IMR-90 (cell line): ENCODE measurements at regions not wholly inside any gene's neighbourhood (a gene's known extent, or its start where the extent isn't known, plus 50 kb on each side); places are given as distances from the start of the nearest gene placed in this dataset.

ENCODE experiments used
- ATAC-seq: fragments of 200-7000 bp; cut with Tn5 transposase; 2 replicates; pipeline ENCODE4 v1.9.1; 2020; ENCODE audit warnings: low read depth, mild to moderate bottlenecking, moderate library complexity
- BruUV-seq: library from RNA; stranded (reverse); fragments of 400-500 nt; replicated peaks from 2 replicates; lab custom pipeline; 2021; lab: Mats Ljungman, UMichigan
- CTCF ChIA-PET: fragments of 300-600 bp; formaldehyde crosslinking; extraction: SDS; loops from one replicate; lab custom pipeline; 2021; ENCODE audit warnings: antibody characterized with exemption; lab: Yijun Ruan, JAX
- POLR2A ChIA-PET: fragments of 300-600 bp; sonication (Branson Sonifier 250); formaldehyde crosslinking; loops from one replicate; lab custom pipeline; 2022; ENCODE audit warnings: antibody characterized with exemption; ENCODE audit not compliant: unreplicated experiment; lab: Charles Lee
- DNase-seq: peaks from one replicate; pipeline ENCODE4 v3.0.0; 2013
- H2AFZ ChIP-seq: replicated peaks from 2 replicates; pipeline ENCODE3; 2013; ENCODE audit warnings: low read length, mild to moderate bottlenecking; ENCODE audit not compliant: poor library complexity
- H2AK5ac ChIP-seq: 2 replicates; pipeline ENCODE4 v1.6.1; 2013; ENCODE audit warnings: low read depth, low read length, inconsistent platforms
- H2AK9ac ChIP-seq: replicated peaks from 2 replicates; pipeline ENCODE3; 2013; ENCODE audit warnings: mild to moderate bottlenecking, low read depth, low read length, moderate library complexity; ENCODE audit not compliant: poor library complexity
- H2BK120ac ChIP-seq: 2 replicates; pipeline ENCODE4 v1.6.1; 2013; ENCODE audit warnings: low read depth, low read length, inconsistent platforms
- H2BK15ac ChIP-seq: 3 replicates; pipeline ENCODE4 v1.6.1; 2013; ENCODE audit warnings: low read depth, low read length, inconsistent platforms
- H2BK20ac ChIP-seq: 2 replicates; pipeline ENCODE4 v1.6.1; 2013; ENCODE audit warnings: low read depth, mild to moderate bottlenecking, inconsistent platforms, low read length, moderate library complexity
- H2BK5ac ChIP-seq: 2 replicates; pipeline ENCODE4 v1.6.1; 2013; ENCODE audit warnings: mild to moderate bottlenecking, low read depth, low read length, inconsistent platforms; ENCODE audit not compliant: poor library complexity, severe bottlenecking
- H3K14ac ChIP-seq: replicated peaks from 2 replicates; pipeline ENCODE4 v1.6.1; 2013; ENCODE audit warnings: low read depth, low read length, inconsistent platforms
- H3K18ac ChIP-seq: 2 replicates; pipeline ENCODE4 v1.6.1; 2013; ENCODE audit warnings: low read depth, low read length, control low read depth
- H3K23ac ChIP-seq: 2 replicates; pipeline ENCODE4 v1.6.1; 2013; ENCODE audit warnings: low read depth, low read length, inconsistent platforms
- H3K27ac ChIP-seq: 2 replicates; pipeline ENCODE4 v1.5.1; 2013; ENCODE audit warnings: mild to moderate bottlenecking, control low read depth, low read length; ENCODE audit not compliant: insufficient read depth
- H3K27me3 ChIP-seq: 2 replicates; pipeline ENCODE4 v1.6.1; 2013; ENCODE audit warnings: low read length; ENCODE audit not compliant: control insufficient read depth, insufficient read depth
- H3K36me3 ChIP-seq: 2 replicates; pipeline ENCODE4 v1.6.1; 2013; ENCODE audit warnings: low read length, mixed read lengths; ENCODE audit not compliant: control insufficient read depth, insufficient read depth
- H3K4ac ChIP-seq: 2 replicates; pipeline ENCODE4 v1.6.1; 2013; ENCODE audit warnings: low read depth, low read length, inconsistent platforms
- H3K4me1 ChIP-seq: 2 replicates; pipeline ENCODE4 v1.6.1; 2013; ENCODE audit warnings: low read length, mixed read lengths; ENCODE audit not compliant: control insufficient read depth, insufficient read depth
- H3K4me2 ChIP-seq: 2 replicates; pipeline ENCODE4 v1.6.1; 2013; ENCODE audit warnings: low read depth, mild to moderate bottlenecking, control low read depth, low read length, moderate library complexity
- H3K4me3 ChIP-seq: 2 replicates; pipeline ENCODE4 v1.5.1; 2013; ENCODE audit warnings: low read depth, mild to moderate bottlenecking, control low read depth, low read length, moderate library complexity; ENCODE audit not compliant: insufficient read depth
- H3K56ac ChIP-seq: 2 replicates; pipeline ENCODE4 v1.6.1; 2013; ENCODE audit warnings: low read length, inconsistent platforms; ENCODE audit not compliant: insufficient read depth; ENCODE audit errors: extremely low read depth
- H3K79me1 ChIP-seq, 2 experiments: 2 replicates each; pipeline ENCODE4 v1.6.1; 2013; ENCODE audit warnings: low read length in 2 of 2, inconsistent platforms in 1 of 2, low read depth in 1 of 2
- H3K9ac ChIP-seq: 2 replicates; pipeline ENCODE4 v1.6.1; 2013; ENCODE audit warnings: low read depth, low read length, control low read depth
- H3K9me1 ChIP-seq: 2 replicates; pipeline ENCODE4 v1.6.1; 2013; ENCODE audit warnings: low read length, inconsistent platforms; ENCODE audit not compliant: insufficient read depth
- H3K9me3 ChIP-seq: 2 replicates; pipeline ENCODE4 v1.6.1; 2013; ENCODE audit warnings: low read length; ENCODE audit not compliant: control insufficient read depth, insufficient read depth
- H4K20me1 ChIP-seq: 2 replicates; pipeline ENCODE4 v1.6.1; 2013; ENCODE audit warnings: low read length, inconsistent platforms; ENCODE audit not compliant: insufficient read depth
- H4K5ac ChIP-seq: 2 replicates; pipeline ENCODE4 v1.6.1; 2013; ENCODE audit warnings: mild to moderate bottlenecking, low read depth, low read length, control low read depth
- H4K8ac ChIP-seq, 2 experiments: 2 replicates each; pipeline ENCODE4 v1.6.1; 2013; ENCODE audit warnings: low read depth in 2 of 2, low read length in 2 of 2, control low read depth in 1 of 2, inconsistent platforms in 1 of 2
- H4K91ac ChIP-seq: 2 replicates; pipeline ENCODE4 v1.6.1; 2013; ENCODE audit warnings: low read depth, low read length, inconsistent platforms; ENCODE audit not compliant: insufficient read depth
- BHLHE40 ChIP-seq: fragments of 150-350 bp; IDR thresholded peaks from 2 replicates; pipeline ENCODE4 v1.6.1; 2016; ENCODE audit warnings: mild to moderate bottlenecking, low read depth, low read length
- CEBPB ChIP-seq: IDR thresholded peaks from 2 replicates; pipeline ENCODE4 v1.6.1; 2012; ENCODE audit warnings: low read depth, low read length, improper control_type of control experiment
- CHD1 ChIP-seq: IDR thresholded peaks from 2 replicates; pipeline ENCODE4 v1.6.1; 2012; ENCODE audit warnings: low read depth, low read length, improper control_type of control experiment
- FOS ChIP-seq: fragments of 150-350 bp; IDR thresholded peaks from 2 replicates; pipeline ENCODE4 v1.6.1; 2016; ENCODE audit warnings: low read depth, low read length
- MAFK ChIP-seq: IDR thresholded peaks from 2 replicates; pipeline ENCODE4 v1.6.1; 2012; ENCODE audit warnings: low read depth, low read length, improper control_type of control experiment
- MAZ ChIP-seq: IDR thresholded peaks from 2 replicates; pipeline ENCODE4 v1.6.1; 2012; ENCODE audit warnings: low read depth, mild to moderate bottlenecking, low read length, improper control_type of control experiment, moderate library complexity, borderline replicate concordance
- MXI1 ChIP-seq: IDR thresholded peaks from 2 replicates; pipeline ENCODE4 v1.6.1; 2012; ENCODE audit warnings: low read depth, mild to moderate bottlenecking, low read length, moderate library complexity, borderline replicate concordance
- NFE2L2 ChIP-seq: fragments of 150-350 bp; IDR thresholded peaks from 2 replicates; pipeline ENCODE4 v1.6.1; 2016; ENCODE audit warnings: low read depth, mild to moderate bottlenecking, low read length
- POLR2A ChIP-seq: IDR thresholded peaks from 2 replicates; pipeline ENCODE4 v1.6.1; 2012; ENCODE audit warnings: mild to moderate bottlenecking, low read depth, low read length
- RAD21 ChIP-seq: IDR thresholded peaks from 2 replicates; pipeline ENCODE4 v1.6.1; 2012; ENCODE audit warnings: low read length, improper control_type of control experiment
- RCOR1 ChIP-seq: IDR thresholded peaks from 2 replicates; pipeline ENCODE4 v1.6.1; 2012; ENCODE audit warnings: mild to moderate bottlenecking, low read length, improper control_type of control experiment; ENCODE audit not compliant: insufficient replicate concordance
- RFX5 ChIP-seq: IDR thresholded peaks from 2 replicates; pipeline ENCODE4 v1.8.0; 2012; ENCODE audit warnings: low read depth, mild to moderate bottlenecking, low read length, moderate library complexity
- SMC3 ChIP-seq: fragments of 150-350 bp; IDR thresholded peaks from 2 replicates; pipeline ENCODE4 v1.6.1; 2016; ENCODE audit warnings: low read depth, mild to moderate bottlenecking, antibody characterized with exemption, low read length, moderate library complexity
- WGBS, 2 experiments: methylation state at CpG; one replicate each; pipeline versions ENCODE4 v1.1.5 to v1.1.7; 2013; ENCODE audit warnings: missing lambda C conversion rate in 2 of 2; ENCODE audit not compliant: insufficient read length in 1 of 2; ENCODE audit errors: extremely low coverage in 2 of 2; 5-methylcytosine and 5-hydroxymethylcytosine counted together
- dilution Hi-C: fragments of 300-500 bp; cut with HindIII; formaldehyde crosslinking; loops from one replicate; pipeline ENCODE4 v1.14.3; 2018; ENCODE audit warnings: low sequenced_read_pairs; ENCODE audit not compliant: unreplicated experiment
- in situ Hi-C: fragments of 300-500 bp; cut with MboI; formaldehyde crosslinking; loops from 3 replicates; pipeline ENCODE4 v1.14.3; 2019; ENCODE audit warnings: low sequenced_read_pairs, inconsistent platforms, mixed read lengths
- intact Hi-C: fragments of 100-400 bp; cut with micrococcal nuclease; formaldehyde crosslinking; loops from 2 replicates; pipeline ENCODE4 v1.10.0; 2022
- TF ChIP-seq, protein P1 (sequence below): conservative IDR thresholded peaks from 2 replicates; pipeline ENCODE4 v1.5.1; 2012; ENCODE audit warnings: mild to moderate bottlenecking, low read depth, low read length, improper control_type of control experiment
- TF ChIP-seq, protein P2 (sequence below): fragments of 150-350 bp; IDR thresholded peaks from 2 replicates; pipeline ENCODE4 v1.6.1; 2016; ENCODE audit warnings: low read depth, mild to moderate bottlenecking, low read length, moderate library complexity, borderline replicate concordance
- TF ChIP-seq, protein P3 (sequence below): fragments of 150-350 bp; IDR thresholded peaks from 2 replicates; pipeline ENCODE4 v1.6.1; 2017; ENCODE audit warnings: mild to moderate bottlenecking, antibody characterized with exemption, low read length, low read depth

DNA sequence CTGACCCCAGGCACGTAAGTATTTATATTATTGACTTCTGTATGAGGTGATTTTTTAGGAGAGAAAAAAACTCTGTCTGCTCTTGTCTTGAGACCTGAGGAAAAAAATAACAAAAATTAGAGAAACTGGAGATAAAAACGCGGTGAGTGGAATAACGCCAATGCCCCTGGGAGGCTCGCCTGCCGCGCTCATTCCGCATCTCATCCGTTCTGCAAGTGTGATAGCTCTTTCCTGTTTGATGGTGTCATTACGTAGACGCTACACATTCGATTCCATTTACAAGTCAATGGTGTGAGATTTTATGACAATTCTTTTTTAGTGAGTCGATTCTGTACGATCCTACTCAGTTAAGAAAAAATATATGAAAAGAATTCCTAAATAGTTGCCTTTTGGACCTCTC, 194.3 kb upstream of the SMIM21 start:
- no peaks in the 10 kb centered on the region for H3K4me1 ChIP-seq
- POLR2A ChIA-PET = no interaction called here

More for the DNA sequence above, 194.3 kb upstream of the SMIM21 start:
- no peaks in the 10 kb centered on the region for H3K9me1 ChIP-seq
- H3K27ac ChIP-seq = no peak overlapping the region
- H2AFZ ChIP-seq = no peak overlapping the region
- H2BK15ac ChIP-seq = no peak overlapping the region
- no peak overlapping the region for H3K18ac ChIP-seq
- no peak overlapping the region for H3K4me2 ChIP-seq
- H3K9me3 ChIP-seq = no peaks in the 10 kb centered on the region; the same call in 1 of the 2 replicates
- H3K23ac ChIP-seq = no peak overlapping the region
- no peak overlapping the region for H3K4ac ChIP-seq
- H3K36me3 ChIP-seq = no peaks in the 10 kb centered on the region
- H2BK20ac ChIP-seq = no peak overlapping the region
- no peak overlapping the region for H2BK5ac ChIP-seq
- H4K91ac ChIP-seq = no peak overlapping the region
- dilution Hi-C loops (no loop called here), intact Hi-C loops (no loop called here), in situ Hi-C loops (no loop called here)
- no peak overlapping the region for H4K5ac ChIP-seq
- no peak overlapping the region for H4K8ac ChIP-seq
- H3K9ac ChIP-seq = no peak overlapping the region
- no peak overlapping the region for H2BK120ac ChIP-seq
- no peak overlapping the region for H2AK9ac ChIP-seq
- no TSS peak for BruUV-seq
- TF ChIP-seq RAD21 = no peak
- no peak for TF ChIP-seq POLR2A
- TF ChIP-seq FOS = no peak
- no peak for TF ChIP-seq MAZ
- TF ChIP-seq, protein P1, sequence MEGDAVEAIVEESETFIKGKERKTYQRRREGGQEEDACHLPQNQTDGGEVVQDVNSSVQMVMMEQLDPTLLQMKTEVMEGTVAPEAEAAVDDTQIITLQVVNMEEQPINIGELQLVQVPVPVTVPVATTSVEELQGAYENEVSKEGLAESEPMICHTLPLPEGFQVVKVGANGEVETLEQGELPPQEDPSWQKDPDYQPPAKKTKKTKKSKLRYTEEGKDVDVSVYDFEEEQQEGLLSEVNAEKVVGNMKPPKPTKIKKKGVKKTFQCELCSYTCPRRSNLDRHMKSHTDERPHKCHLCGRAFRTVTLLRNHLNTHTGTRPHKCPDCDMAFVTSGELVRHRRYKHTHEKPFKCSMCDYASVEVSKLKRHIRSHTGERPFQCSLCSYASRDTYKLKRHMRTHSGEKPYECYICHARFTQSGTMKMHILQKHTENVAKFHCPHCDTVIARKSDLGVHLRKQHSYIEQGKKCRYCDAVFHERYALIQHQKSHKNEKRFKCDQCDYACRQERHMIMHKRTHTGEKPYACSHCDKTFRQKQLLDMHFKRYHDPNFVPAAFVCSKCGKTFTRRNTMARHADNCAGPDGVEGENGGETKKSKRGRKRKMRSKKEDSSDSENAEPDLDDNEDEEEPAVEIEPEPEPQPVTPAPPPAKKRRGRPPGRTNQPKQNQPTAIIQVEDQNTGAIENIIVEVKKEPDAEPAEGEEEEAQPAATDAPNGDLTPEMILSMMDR = no peak
- no peak for TF ChIP-seq CHD1
- no peak for TF ChIP-seq CEBPB
- TF ChIP-seq, protein P2, sequence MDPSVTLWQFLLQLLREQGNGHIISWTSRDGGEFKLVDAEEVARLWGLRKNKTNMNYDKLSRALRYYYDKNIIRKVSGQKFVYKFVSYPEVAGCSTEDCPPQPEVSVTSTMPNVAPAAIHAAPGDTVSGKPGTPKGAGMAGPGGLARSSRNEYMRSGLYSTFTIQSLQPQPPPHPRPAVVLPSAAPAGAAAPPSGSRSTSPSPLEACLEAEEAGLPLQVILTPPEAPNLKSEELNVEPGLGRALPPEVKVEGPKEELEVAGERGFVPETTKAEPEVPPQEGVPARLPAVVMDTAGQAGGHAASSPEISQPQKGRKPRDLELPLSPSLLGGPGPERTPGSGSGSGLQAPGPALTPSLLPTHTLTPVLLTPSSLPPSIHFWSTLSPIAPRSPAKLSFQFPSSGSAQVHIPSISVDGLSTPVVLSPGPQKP = no peak
- no peak for TF ChIP-seq SMC3
- TF ChIP-seq, protein P3, sequence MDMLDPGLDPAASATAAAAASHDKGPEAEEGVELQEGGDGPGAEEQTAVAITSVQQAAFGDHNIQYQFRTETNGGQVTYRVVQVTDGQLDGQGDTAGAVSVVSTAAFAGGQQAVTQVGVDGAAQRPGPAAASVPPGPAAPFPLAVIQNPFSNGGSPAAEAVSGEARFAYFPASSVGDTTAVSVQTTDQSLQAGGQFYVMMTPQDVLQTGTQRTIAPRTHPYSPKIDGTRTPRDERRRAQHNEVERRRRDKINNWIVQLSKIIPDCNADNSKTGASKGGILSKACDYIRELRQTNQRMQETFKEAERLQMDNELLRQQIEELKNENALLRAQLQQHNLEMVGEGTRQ = no peak
- TF ChIP-seq MXI1 = no peak
- TF ChIP-seq RCOR1 = no peak
- TF ChIP-seq BHLHE40 = no peak
- TF ChIP-seq MAFK = no peak
- TF ChIP-seq NFE2L2 = no peak
- TF ChIP-seq RFX5 = no peak
- CTCF ChIA-PET = no interaction called here
- no peak overlapping the region for H3K14ac ChIP-seq
- no peak overlapping the region for H3K56ac ChIP-seq
- no peaks in the 10 kb centered on the region for H3K27me3 ChIP-seq
- ATAC-seq = no peak
- H3K4me3 ChIP-seq = no peak overlapping the region
- H4K20me1 ChIP-seq = no peaks in the 10 kb centered on the region
- no peaks in the 10 kb centered on the region for H3K79me1 ChIP-seq
- H2AK5ac ChIP-seq = no peak overlapping the region
- WGBS, 2 experiments = 76% methylated on average over 6 of the region's 14 CpGs; no CpG with 5 or more reads in 1 of the 2 experiments
- no peak for DNase-seq
